ENCODE measurements at regions not wholly inside any gene's neighbourhood (a gene's known extent, or its start where the extent isn't known, plus 50 kb on each side); places are given as distances from the start of the nearest gene placed in this dataset.
"Not testable (repeated sequence)": the region's sequence is repeated elsewhere in the genome, so short reads cannot be mapped to it uniquely, and the experiment has no call there.

GRCh38 chr3:83230376-83230775 lies 1468.9 kb upstream of the GBE1 start:
- no peak for TF ChIP-seq CTCF (IDR thresholded peaks at IDR 0.05; ENCODE audit: insufficient read depth, low read length, severe bottlenecking)
- FAIRE-seq (no peak), DNase-seq (ENCODE audit: low read depth) (no peak)
- H3K4me3 ChIP-seq (ENCODE audit: low read depth, low read length) = no peak overlapping the region
- H3K27me3 ChIP-seq (ENCODE audit: control insufficient read depth, insufficient read depth, low read length) = no peaks in the 10 kb centered on the region
- no peaks in the 10 kb centered on the region for H3K36me3 ChIP-seq (ENCODE audit: control insufficient read depth, insufficient read depth, low read length)

GRCh38 chr3:83226751-83227150 lies 1465.3 kb upstream of the GBE1 start:
- Histone ChIP-seq H3K4me3 (ENCODE audit: low read depth, low read length) (no peak overlapping the region), H3K36me3 (ENCODE audit: control insufficient read depth, insufficient read depth, low read length) (no peaks in the 10 kb centered on the region), H3K27me3 (ENCODE audit: control insufficient read depth, insufficient read depth, low read length) (no peaks in the 10 kb centered on the region)
- TF ChIP-seq CTCF (IDR thresholded peaks at IDR 0.05; ENCODE audit: insufficient read depth, low read length, severe bottlenecking) = no peak
- no peak for FAIRE-seq
- no peak for DNase-seq (ENCODE audit: low read depth)

- TF ChIP-seq CTCF (IDR thresholded peaks at IDR 0.05; ENCODE audit: insufficient read depth, low read length, severe bottlenecking) = no peak
- no peak for DNase-seq (ENCODE audit: low read depth)
- no peak overlapping the region for H3K4me3 ChIP-seq (ENCODE audit: low read depth, low read length)
- no peak for FAIRE-seq
- no peaks in the 10 kb centered on the region for H3K36me3 ChIP-seq (ENCODE audit: control insufficient read depth, insufficient read depth, low read length)
- H3K27me3 ChIP-seq (ENCODE audit: control insufficient read depth, insufficient read depth, low read length) = no peaks in the 10 kb centered on the region
Measured at GRCh38 chr3:83224101-83224868, 1462.8 kb upstream of the GBE1 start.

GRCh38 chr3:83218383-83219200 lies 1457.1 kb upstream of the GBE1 start:
- DNase-seq (ENCODE audit: low read depth) = no peak
- TF ChIP-seq CTCF (IDR thresholded peaks at IDR 0.05; ENCODE audit: insufficient read depth, low read length, severe bottlenecking) = no peak
- Histone ChIP-seq H3K36me3 (ENCODE audit: control insufficient read depth, insufficient read depth, low read length) (no peaks in the 10 kb centered on the region), H3K27me3 (ENCODE audit: control insufficient read depth, insufficient read depth, low read length) (no peaks in the 10 kb centered on the region), H3K4me3 (ENCODE audit: low read depth, low read length) (no peak overlapping the region)
- no peak for FAIRE-seq

- H3K27me3 ChIP-seq (ENCODE audit: control insufficient read depth, insufficient read depth, low read length); DNase-seq (ENCODE audit: low read depth); FAIRE-seq; H3K36me3 ChIP-seq (ENCODE audit: control insufficient read depth, insufficient read depth, low read length); H3K4me3 ChIP-seq (ENCODE audit: low read depth, low read length): not testable (repeated sequence)
Measured at GRCh38 chr3:83217595-83218118, 1456.2 kb upstream of the GBE1 start.

GRCh38 chr3:83216919-83217594 lies 1455.6 kb upstream of the GBE1 start:
- no peaks in the 10 kb centered on the region for H3K27me3 ChIP-seq (ENCODE audit: control insufficient read depth, insufficient read depth, low read length)
- TF ChIP-seq CTCF (IDR thresholded peaks at IDR 0.05; ENCODE audit: insufficient read depth, low read length, severe bottlenecking) = no peak
- FAIRE-seq (no peak), DNase-seq (ENCODE audit: low read depth) (no peak)
- H3K4me3 ChIP-seq (ENCODE audit: low read depth, low read length) = no peak overlapping the region
- H3K36me3 ChIP-seq (ENCODE audit: control insufficient read depth, insufficient read depth, low read length) = no peaks in the 10 kb centered on the region

All from bronchial epithelial cell (primary cell).